CD4-positive, alpha-beta T cell treated with Interleukin-15 for 4 hours (primary cell): ENCODE measurements at regions not wholly inside any gene's neighbourhood (a gene's known extent, or its start where the extent isn't known, plus 50 kb on each side); places are given as distances from the start of the nearest gene placed in this dataset.

Experiments
- DNase-seq: peaks from one replicate; pipeline ENCODE4 v3.0.0-alpha.2; 2020; ENCODE audit warnings: low spot score

DNA sequence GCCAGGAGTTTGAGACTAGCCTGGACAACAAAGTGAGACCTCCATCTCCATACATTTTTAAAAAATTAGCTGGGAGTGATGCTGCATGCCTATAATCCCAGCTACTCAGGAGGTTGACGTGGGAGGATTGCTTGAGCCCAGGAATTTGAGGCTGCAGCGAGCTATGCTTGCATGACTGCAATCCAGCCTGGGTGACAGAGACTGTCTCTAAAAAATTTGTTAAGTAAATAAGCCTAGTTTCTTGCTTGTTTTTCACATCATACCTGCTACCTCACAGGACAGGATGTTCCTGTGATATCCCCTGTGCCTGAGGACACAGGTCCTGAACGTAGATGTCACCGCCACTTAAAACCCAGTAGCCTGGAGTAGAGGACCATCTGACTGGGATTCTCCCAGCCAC lies 348.6 kb downstream of the MN1 start:
- DNase-seq: no peak

DNA sequence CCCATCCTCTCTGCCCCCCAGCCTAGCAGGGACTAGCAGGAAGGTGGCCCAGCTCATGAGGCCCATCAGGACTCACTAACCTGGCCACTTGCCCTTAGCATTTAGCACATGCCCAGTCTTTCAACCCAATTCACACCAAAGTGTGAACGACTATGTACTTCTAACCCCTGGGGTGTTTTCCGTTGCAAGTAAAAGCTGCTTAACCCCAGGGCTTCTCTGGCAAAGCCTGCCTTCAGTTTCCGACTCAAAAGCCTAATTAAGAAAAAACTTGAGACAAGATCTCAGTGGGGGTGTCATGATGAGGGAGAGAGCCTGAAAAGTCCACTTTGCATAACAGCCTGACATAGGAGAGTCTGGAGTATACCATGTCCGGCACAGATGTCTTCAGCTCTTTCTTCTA lies 347.8 kb downstream of the MN1 start:
- no peak for DNase-seq

DNA sequence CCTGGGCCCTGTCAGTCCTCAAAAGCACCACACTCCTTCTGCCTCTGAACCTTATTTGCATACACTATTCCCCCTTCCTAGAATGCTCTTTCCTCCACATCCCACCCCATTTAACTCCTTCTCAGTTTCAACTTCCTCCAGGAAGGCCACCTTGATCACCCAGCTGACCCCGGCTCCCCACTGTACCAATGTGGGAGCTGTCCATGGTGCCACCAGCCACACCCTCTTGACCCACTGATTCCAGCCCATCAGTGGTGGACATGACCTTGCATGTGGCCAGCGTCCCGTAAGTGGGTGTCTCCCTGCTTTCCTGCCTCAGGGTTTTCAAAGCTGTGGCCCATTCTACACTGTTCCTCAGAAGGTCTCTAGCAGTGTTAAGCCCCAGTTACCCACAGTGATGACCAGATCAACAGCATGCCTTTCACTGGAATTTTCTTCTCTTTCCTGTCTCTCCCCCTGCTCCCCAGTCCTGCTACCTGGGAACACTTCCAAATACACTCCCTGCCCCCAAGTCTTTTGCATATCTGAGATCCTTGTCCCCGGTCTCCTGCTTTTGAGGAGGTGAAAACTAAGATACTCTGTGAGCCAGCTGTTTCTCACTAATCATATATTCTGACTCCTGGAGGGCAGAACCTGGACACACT lies 346.6 kb downstream of the MN1 start:
- DNase-seq: no peak

DNA sequence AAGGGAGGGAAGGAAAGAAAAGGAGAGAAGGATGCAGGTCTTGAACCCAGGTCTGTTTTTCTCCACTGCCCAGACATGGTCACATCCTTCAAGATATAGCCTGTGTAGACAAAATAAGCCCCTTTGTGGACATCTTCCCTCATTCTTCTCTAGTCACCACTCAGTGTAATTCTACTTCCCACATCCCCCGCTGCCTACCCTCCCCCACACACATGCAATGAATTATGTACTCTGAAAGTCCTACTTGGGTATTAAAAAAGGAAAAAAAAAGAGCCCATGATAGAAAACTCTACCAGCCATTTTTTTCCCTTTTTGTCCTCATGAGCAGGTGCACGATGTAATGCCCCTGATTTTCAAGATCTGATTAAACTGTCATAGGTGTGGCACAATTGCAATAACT lies 346.0 kb downstream of the MN1 start:
- no peak for DNase-seq

DNA sequence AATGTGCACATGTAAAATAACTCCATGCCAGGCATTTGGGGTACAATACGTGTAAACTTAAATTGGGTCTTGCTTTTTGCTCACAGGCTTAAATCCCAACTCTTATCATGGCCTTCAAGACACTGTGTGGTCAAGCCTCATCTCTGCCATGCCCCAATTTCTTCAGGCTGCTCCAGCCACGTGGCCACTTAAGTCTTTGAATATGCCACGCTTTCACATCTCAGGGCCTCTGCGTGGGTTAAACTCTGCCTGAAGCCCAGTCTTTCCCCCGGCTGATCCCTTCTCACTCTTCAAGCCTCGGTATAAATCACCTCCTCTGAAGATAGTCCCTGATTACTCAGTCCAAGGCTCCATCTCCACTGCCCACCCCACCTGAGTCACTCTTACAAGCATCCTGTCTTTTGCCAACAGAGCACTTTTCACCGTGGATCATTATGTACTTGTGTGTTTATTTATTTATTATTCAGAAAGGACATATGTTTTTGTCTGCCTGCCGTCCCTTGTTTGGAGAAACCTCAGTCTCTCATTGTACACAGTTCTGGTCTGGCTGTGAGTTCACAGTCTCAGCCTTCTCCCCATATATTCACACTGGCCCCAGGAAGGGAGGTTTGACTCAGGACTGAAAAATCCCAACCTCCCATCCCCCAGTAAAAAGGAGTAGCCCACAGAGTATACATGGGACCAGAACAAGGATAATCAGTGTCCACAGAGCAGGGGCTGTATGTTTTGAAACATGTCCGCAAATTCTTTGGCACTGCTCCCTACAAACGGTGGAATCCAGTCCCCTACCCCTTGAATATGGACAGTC lies 344.7 kb downstream of the MN1 start:
- no peak for DNase-seq

DNA sequence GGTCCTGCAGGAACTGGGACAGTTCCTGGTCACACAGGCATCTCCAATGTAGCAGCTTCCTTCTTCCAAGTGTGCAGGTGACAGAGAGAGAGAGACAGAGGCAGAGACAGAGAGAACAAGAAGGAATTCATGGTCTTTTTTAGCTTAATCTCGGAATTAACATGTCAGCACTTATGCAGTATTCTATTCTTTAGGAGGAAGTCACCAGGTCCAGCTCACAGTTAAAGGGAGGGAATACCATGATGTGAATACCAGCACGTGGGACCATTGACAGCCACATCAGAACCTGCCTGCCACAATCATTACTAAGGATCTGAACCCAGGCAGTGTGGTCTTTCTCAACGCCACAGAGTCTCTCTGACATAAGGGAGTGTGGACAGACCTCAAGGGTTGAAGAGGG lies 341.6 kb downstream of the MN1 start:
- no peak for DNase-seq

DNA sequence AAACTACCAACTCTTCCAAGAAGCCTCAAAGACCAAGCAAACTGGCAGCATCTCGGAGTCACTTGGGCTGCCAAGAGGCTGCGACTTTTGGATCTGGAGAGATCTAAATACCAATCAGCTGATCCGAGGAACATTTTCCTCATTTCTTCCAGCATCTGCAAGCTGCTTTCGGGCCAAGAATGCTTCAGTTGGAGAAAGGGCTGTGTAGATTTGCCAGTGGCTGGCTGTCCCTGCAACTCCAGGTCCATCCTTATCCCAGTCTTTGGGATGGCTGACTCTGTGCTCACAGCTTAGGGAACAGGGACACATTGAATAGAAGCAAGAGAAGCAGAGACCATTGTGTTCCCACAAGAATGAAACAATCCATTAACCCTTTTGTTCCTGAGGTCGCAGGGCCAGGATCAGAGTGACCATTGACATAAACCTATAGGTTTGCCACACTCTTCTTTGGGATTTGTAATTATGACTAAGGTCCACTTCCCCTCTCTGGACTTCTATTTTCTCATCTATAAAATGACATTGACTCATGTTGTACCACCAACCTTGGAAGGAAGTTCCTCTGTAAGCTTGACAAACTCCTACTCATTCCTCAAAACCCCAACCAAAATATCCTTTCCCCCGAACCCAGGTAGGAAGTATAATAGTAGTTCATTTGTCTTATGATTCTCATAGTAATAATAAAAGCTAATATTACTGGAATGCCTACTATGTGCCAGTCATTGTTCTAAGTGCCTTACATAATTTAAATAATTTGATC lies 340.8 kb downstream of the MN1 start:
- DNase-seq: no peak

DNA sequence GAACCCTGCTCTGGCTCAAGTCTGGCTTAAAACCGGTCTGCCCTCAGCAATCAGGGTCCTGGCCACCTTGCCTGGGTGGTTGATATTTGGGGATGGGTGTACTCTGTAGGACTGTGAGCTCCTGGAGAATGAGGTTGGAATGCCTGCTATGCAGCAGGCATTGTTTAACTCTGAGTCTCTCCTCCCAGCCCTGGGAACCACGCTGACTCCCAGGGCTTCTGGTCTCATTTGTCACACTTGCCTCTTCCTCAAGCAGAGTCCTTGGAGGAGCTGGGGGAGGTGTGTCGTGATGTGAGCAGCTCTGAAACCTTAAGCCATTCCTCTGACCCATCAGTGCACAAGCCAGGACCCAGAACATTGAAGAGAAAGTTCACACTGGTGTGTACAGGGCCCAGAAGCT lies 340.1 kb downstream of the MN1 start:
- DNase-seq: no peak

DNA sequence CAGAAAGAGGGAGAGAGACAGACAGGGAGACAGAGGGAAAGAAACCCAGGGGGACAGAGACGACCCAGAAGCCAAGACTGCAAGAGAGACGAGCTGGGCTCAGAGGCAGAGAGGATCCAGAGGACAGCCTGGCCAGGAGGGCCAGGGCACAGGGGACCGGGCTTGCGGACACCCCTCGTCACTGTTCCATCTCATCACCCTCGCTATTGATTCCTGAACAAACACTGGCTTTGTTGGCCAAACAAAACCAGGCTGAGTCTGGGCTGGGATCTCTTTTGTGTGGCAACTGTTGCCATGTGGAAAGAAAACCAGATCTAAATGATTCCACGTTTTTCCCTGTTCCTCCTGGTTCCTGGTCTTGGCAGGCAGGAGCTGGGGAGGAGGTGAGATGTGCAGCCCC lies 339.4 kb downstream of the MN1 start:
- DNase-seq: no peak

DNA sequence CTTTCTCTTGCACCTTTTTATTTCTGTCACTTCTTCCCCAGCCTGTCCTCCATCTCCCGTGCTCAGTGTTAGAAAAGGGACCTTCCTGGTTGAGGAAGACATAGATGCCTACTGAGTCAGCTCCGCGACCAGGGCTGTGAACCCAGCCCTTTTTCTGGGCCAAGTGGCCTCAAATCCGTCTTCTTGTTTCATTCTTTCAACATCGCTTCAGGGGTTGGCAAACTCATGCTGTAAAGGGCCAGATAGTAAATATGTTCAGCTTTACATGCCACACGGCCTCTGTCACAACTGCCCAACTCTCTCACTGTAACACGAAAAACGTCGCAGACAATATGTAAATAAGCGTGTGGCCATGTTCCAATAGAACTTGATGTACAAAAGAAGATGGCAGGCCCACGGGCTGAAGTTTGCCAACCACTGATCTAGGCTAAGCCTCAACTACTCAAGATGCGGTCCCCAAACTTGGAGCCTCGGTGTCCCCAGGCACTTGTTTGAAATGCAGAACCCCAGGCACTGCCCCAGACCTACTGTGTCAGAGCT lies 338.4 kb downstream of the MN1 start:
- DNase-seq: no peak

DNA sequence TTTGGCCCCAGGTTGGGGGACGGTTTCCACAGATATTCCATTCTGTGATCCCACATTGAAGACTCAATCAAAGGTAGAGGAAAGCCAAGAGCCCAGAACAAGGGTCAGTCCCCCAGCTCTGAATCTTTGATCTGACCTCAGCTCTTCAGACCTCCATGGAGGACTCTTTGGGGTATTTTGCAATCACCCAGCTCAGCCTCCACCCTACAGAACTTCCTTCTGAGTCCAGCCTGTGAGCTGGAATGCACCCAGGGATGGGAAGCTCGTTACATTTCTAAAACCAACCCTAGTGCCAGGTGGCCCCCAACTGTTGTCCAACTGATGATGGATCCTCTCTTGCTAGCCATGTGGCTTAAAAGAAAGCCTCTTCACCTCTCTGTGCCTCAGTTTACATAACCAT lies 335.3 kb downstream of the MN1 start:
- DNase-seq: no peak

DNA sequence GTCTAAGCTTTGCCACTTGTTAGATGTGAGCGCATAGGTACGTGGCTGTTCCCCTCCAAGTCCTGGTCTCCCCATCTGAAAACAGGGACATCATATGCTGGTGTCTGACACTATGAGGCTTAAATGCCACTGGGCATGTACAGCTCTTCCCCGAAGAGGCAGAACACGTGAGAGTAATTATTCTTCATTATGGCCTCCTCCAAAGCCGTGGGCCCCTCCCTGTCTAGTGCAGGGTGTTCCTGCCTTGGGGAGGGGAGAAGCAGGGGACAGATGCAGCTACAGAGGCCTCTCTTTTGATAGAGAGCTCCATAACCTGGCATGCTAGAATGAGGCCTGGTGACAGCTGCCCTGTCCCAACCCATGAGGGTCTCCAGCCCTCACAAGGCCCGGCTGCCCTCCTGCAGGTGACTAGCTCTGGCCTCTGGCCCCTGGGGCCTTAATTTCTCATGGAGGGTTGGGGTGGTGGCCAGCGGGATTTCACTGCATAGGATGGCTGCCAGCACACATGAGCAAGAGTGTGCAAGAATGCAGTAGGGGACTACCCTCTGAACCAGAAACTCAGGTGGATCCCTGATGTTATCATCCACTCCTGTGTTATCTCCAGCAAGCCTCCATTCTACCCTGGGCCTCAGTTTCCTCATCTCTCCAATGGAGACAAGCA lies 334.6 kb downstream of the MN1 start:
- no peak for DNase-seq

DNA sequence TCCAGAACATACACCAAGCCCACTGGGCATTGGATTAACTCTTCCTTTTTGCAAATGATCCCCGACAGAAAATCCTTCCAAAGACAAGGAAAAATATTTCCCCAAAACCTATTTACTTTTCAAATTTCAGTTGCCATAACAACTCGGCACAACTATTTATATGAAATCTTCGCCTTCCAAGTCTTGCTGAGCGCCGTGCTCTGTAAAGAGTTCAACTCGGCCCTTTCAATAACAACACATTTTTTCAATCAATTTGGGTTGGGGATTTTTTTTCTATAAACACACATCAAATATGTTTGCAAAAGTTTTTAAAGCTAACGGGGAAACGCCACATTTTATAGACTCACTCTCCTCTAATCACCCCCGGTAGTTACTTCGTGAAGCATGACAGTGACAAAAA lies 333.8 kb downstream of the MN1 start:
- no peak for DNase-seq

DNA sequence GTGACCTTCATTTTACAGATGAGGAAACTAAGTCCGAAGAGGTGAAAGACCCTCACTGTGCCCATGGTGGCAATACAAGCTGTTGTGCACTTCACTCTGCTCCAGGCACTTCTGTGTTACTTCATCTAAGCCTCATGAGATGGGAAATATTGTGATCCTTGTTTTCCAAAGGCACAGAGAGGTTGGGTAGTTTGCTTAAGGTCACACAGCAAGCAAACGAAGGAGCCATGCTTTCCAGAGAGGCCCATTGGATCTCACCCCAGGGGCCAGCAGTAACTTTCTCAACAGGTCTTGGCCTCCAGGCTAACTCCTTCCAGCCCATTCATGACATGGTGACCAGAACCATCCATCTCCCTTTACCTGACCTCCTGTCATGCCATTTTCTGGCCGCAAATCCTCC lies 332.8 kb downstream of the MN1 start:
- no peak for DNase-seq

DNA sequence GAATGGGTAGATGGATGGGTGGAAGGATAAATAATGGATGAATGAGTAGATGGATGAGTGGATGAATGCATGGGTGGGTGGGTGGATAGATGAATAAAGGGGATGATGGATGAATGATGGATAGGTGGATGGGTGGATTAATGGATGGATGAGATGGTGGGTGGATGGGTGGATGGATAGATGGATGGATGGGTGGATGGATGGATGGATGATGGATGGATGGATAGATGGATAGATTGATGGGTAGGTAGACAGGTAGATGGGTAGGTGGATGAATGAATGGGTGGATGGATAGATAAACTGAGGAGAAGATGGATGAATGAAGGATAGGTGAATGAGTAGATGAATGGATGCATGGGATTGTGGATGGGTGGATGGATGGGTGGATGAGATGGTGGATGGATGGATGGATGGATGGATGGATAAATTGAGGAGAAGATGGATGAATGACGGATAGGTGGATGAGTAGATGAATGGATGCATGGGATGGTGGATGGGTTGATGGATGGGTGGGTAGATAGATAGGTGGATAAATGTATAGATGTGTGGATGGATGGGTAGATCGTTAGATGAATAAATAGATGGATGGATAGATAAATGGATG lies 331.3 kb downstream of the MN1 start:
- DNase-seq: no peak

DNA sequence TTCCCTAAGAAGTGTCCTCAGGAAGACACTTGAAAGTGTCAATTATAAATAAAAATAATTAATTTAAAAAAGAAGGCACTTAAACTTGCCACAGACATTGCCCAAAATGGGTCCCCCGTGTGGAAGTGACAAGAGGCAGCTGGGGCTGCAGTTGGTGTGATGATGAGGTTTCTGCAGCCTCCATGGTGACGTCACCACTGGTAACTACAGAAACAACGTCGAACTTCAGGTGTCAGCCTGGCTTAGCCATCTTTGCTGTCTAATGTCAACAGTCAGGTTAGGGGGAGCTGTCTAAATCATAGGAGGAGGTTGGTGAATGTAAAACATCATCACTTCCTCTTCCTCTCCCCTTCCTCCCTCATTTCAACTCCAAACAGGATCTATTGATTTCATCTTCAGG lies 328.6 kb downstream of the MN1 start:
- no peak for DNase-seq

DNA sequence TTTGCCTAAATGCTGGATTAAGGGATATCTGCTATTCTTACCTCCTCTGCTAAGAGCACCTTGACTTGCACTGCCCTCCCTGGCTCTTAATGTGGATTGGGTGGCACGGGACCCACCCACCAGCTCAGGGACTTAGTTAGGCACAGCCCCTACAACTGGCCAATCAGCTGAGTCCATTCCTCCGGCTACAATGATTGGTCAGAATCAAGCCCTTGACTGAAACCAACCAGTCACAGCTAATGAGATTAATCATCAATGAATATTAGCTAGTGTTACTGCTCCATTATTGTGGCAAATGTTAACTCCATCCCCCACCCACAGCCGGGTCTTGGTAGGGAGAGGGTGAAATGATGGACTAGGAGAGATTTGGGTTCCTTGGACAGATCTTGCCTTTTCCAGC lies 328.0 kb downstream of the MN1 start:
- no peak for DNase-seq

DNA sequence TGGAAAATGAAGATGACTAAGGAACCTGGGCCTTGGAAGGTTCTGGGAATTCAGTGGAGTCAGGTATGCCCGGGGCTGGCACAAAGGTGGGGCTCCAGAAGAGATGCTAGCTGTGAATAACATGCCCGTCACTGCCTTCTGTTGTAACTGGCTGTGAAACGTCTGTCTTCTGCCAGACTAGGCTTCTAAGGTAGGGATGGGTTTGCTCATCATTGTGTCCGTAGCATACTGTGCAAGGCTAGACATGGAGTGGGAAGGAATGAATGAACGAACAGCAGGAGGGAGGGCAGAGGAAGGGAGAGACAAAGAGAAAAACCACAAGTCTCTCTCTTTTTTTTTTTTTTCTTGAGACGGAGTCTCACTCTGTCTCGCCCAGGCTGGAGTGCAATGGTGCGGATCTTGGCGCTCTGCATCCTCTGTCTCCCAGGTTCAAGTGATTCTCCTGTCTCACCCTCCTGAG lies 327.4 kb downstream of the MN1 start:
- DNase-seq: no peak

DNA sequence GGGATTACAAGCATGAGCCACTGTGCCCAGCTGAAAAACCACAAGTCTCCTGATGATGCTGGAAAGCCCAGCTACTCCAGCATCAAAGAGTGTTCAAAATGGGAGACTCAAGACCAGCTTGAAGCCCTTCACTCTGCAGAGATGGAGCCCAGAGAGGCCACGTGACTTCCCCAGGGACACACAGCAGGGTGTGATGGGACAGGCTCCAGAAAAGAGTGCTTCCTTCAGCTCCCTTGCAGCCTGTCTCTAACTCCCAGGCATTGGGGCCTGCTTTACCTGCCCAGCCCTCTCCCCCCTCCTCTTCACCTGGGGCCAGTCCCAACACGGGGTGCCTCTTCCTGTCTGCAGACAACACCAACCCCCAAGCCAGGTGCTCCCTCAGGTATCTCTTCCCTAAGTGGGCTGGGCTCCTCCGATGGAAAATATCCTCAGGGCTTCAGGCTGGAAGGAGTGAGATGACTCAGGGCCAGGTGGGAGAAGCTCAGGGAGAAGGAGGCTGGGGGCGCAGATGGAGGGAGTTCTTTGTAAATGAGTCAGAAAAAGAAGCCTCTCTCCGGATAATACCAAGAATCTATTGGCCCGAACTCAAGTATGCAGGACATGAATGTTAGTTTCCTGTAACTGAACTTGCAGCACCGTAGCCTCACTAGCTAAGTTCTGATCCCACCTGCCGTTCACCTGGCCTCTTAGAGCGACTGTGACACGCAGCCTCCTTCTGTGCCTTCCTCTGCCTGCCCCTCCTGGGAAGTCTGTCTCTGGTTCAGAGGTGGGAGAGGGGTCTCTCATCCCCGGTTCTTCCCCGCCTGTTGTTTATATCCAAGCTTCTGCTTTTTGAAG lies 326.6 kb downstream of the MN1 start:
- DNase-seq: no peak

DNA sequence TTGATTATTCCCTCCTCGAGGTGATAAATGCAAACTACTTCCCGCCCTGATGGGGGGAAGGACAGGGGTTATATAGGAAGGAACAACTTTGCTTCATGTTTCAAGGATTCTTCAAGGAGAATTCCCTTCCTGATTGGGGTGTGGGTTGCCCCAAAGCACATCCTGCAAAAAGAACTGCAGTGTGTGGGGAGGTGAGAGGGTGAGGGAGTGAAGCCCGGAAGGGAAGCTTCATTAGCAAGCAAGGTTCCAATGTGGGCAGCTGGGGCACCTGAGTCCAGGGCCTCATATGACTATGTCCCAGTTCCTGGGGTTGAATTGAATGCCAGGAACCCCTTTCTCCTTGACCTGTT lies 326.0 kb downstream of the MN1 start:
- no peak for DNase-seq

DNA sequence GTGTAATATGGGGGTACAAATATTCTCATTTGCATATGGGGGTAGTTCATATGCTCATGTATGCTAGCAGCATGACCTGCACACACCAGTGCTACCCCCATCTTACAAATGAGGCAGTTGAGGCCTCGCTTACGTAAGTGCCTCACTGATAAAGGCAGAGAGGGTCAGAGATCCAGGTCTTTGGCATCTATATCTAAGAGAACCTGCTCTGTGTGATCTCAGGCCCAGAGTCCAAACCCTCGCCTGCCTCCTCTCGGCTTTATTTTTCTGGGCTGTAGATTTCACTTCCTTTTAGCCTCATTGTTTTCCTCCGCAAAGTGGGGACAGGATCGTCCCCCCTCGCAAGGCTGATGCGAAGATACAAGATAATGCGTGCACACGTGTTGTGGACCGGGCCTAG lies 325.2 kb downstream of the MN1 start:
- DNase-seq: no peak
